Astrocyte (in vitro differentiated cells and primary cell): ENCODE measurements at regions not wholly inside any gene's neighbourhood (a gene's known extent, or its start where the extent isn't known, plus 50 kb on each side); places are given as distances from the start of the nearest gene placed in this dataset.

ENCODE experiments used
- DNase-seq: peaks from one replicate; pipeline ENCODE4 v3.0.0-alpha.2; 2010; ENCODE audit warnings: low read depth
- FAIRE-seq: peaks from 2 replicates; lab custom pipeline; 2011; peaks lifted over from hg19 to GRCh38; lab: Jason Lieb, UNC
- H2AFZ ChIP-seq: 2 replicates; pipeline ENCODE4 v1.6.0; 2012; ENCODE audit warnings: low read depth, low read length, inconsistent platforms
- H3K27ac ChIP-seq: 2 replicates; pipeline ENCODE4 v1.5.1; 2011; ENCODE audit warnings: low read depth, low read length, inconsistent platforms
- H3K27me3 ChIP-seq: 2 replicates; pipeline ENCODE4 v1.6.0; 2011; ENCODE audit warnings: low read length, inconsistent platforms; ENCODE audit not compliant: insufficient read depth
- H3K36me3 ChIP-seq: 2 replicates; pipeline ENCODE4 v1.5.1; 2011; ENCODE audit warnings: low read length, inconsistent platforms; ENCODE audit not compliant: insufficient read depth
- H3K4me1 ChIP-seq: 2 replicates; pipeline ENCODE4 v1.5.1; 2011; ENCODE audit warnings: low read length, inconsistent platforms; ENCODE audit not compliant: insufficient read depth
- H3K4me2 ChIP-seq: 2 replicates; pipeline ENCODE4 v1.6.0; 2012; ENCODE audit warnings: low read length, inconsistent platforms
- H3K4me3 ChIP-seq: 2 replicates; pipeline ENCODE4 v1.5.1; 2011; ENCODE audit warnings: low read depth, mild to moderate bottlenecking, low read length, inconsistent platforms; ENCODE audit not compliant: insufficient read depth
- H3K79me2 ChIP-seq: 2 replicates; pipeline ENCODE4 v1.6.0; 2012; ENCODE audit warnings: mild to moderate bottlenecking, low read length, inconsistent platforms; ENCODE audit not compliant: insufficient read depth
- H3K9ac ChIP-seq: 2 replicates; pipeline ENCODE4 v1.6.0; 2012; ENCODE audit warnings: mild to moderate bottlenecking, low read length, inconsistent platforms
- H3K9me3 ChIP-seq: 2 replicates; pipeline ENCODE4 v1.5.1; 2012; ENCODE audit warnings: low read depth, mild to moderate bottlenecking, low read length, inconsistent platforms; ENCODE audit not compliant: insufficient read depth
- H4K20me1 ChIP-seq: 2 replicates; pipeline ENCODE4 v1.6.0; 2012; ENCODE audit warnings: low read length, inconsistent platforms; ENCODE audit not compliant: insufficient read depth
- H3K27ac Mint-ChIP-seq: one replicate; pipeline ENCODE4 v1.8.0; 2021; ENCODE audit warnings: mild to moderate bottlenecking, mixed read lengths; ENCODE audit not compliant: unreplicated experiment
- H3K27me3 Mint-ChIP-seq: one replicate; pipeline ENCODE4 v1.8.0; 2021; ENCODE audit warnings: low read depth, mixed read lengths; ENCODE audit not compliant: unreplicated experiment
- H3K36me3 Mint-ChIP-seq: one replicate; pipeline ENCODE4 v1.8.0; 2021; ENCODE audit warnings: low read depth, mixed read lengths; ENCODE audit not compliant: unreplicated experiment
- H3K4me1 Mint-ChIP-seq: one replicate; pipeline ENCODE4 v1.8.0; 2021; ENCODE audit warnings: low read depth, mixed read lengths; ENCODE audit not compliant: unreplicated experiment
- H3K4me3 Mint-ChIP-seq: one replicate; pipeline ENCODE4 v1.8.0; 2021; ENCODE audit warnings: mild to moderate bottlenecking, moderate library complexity, mixed read lengths; ENCODE audit not compliant: unreplicated experiment
- H3K9me3 Mint-ChIP-seq: one replicate; pipeline ENCODE4 v1.8.0; 2021; ENCODE audit warnings: mild to moderate bottlenecking, mixed read lengths; ENCODE audit not compliant: unreplicated experiment
- CTCF ChIP-seq: IDR thresholded peaks from 2 replicates; pipeline ENCODE4 v1.5.1; 2011; ENCODE audit warnings: low read depth, mild to moderate bottlenecking, inconsistent platforms, low read length, moderate library complexity; ENCODE audit not compliant: insufficient read depth
- EZH2 ChIP-seq: IDR thresholded peaks from 2 replicates; pipeline ENCODE4 v1.6.1; 2012; ENCODE audit warnings: mild to moderate bottlenecking, low read length, inconsistent platforms; ENCODE audit not compliant: insufficient read depth

- Mint-ChIP-seq H3K9me3 (no peaks in the 10 kb centered on the region), H3K4me3 (no peak overlapping the region), H3K27ac (no peak overlapping the region), H3K4me1 (no peaks in the 10 kb centered on the region), H3K36me3 (no peaks in the 10 kb centered on the region), H3K27me3 (peaks cover 32% of the 10 kb centered on the region)
- Histone ChIP-seq H3K9ac (no peak overlapping the region), H3K4me1 (no peaks in the 10 kb centered on the region), H3K27me3 (no peaks in the 10 kb centered on the region), H4K20me1 (no peaks in the 10 kb centered on the region), H3K36me3 (no peaks in the 10 kb centered on the region), H3K9me3 (no peaks in the 10 kb centered on the region), H3K79me2 (no peaks in the 10 kb centered on the region), H3K4me3 (no peak overlapping the region), H2AFZ (no peak overlapping the region), H3K27ac (no peak overlapping the region), H3K4me2 (no peak overlapping the region)
- no peak for DNase-seq
- no peak for TF ChIP-seq CTCF
- TF ChIP-seq EZH2, result no peak
- FAIRE-seq, result no peak
Observed at GRCh38 chr2:239523954-239524330, 123.1 kb upstream of the HDAC4 start.

GRCh38 chr2:239523147-239523953 lies 122.5 kb upstream of the HDAC4 start:
- Histone ChIP-seq H3K4me2 (no peak overlapping the region), H3K79me2 (no peaks in the 10 kb centered on the region), H3K27ac (no peak overlapping the region), H4K20me1 (no peaks in the 10 kb centered on the region), H3K4me1 (no peaks in the 10 kb centered on the region), H3K36me3 (no peaks in the 10 kb centered on the region), H3K27me3 (no peaks in the 10 kb centered on the region), H3K9me3 (no peaks in the 10 kb centered on the region), H2AFZ (no peak overlapping the region), H3K9ac (no peak overlapping the region), H3K4me3 (no peak overlapping the region)
- no peak overlapping the region for H3K4me3 Mint-ChIP-seq
- no peak for DNase-seq
- no peak for FAIRE-seq
- no peak for TF ChIP-seq EZH2
- no peak for TF ChIP-seq CTCF
- no peaks in the 10 kb centered on the region for H3K4me1 Mint-ChIP-seq
- H3K27me3 Mint-ChIP-seq, result peaks cover 34% of the 10 kb centered on the region
- H3K36me3 Mint-ChIP-seq, result no peaks in the 10 kb centered on the region
- H3K9me3 Mint-ChIP-seq, result no peaks in the 10 kb centered on the region
- no peak overlapping the region for H3K27ac Mint-ChIP-seq

GRCh38 chr2:239522740-239523119 lies 121.9 kb upstream of the HDAC4 start:
- H3K36me3 Mint-ChIP-seq, result no peaks in the 10 kb centered on the region
- peaks cover 37% of the 10 kb centered on the region for H3K27me3 Mint-ChIP-seq
- no peaks in the 10 kb centered on the region for H3K4me1 ChIP-seq
- H3K79me2 ChIP-seq, result no peaks in the 10 kb centered on the region
- H3K9ac ChIP-seq, result no peak overlapping the region
- no peaks in the 10 kb centered on the region for H4K20me1 ChIP-seq
- DNase-seq (no peak), FAIRE-seq (no peak)
- no peaks in the 10 kb centered on the region for H3K4me1 Mint-ChIP-seq
- no peak overlapping the region for H3K4me3 ChIP-seq
- H2AFZ ChIP-seq, result no peak overlapping the region
- no peak overlapping the region for H3K4me2 ChIP-seq
- no peaks in the 10 kb centered on the region for H3K36me3 ChIP-seq
- H3K4me3 Mint-ChIP-seq, result no peak overlapping the region
- no peaks in the 10 kb centered on the region for H3K9me3 Mint-ChIP-seq
- no peak overlapping the region for H3K27ac Mint-ChIP-seq
- no peak overlapping the region for H3K27ac ChIP-seq
- no peaks in the 10 kb centered on the region for H3K9me3 ChIP-seq
- H3K27me3 ChIP-seq, result no peaks in the 10 kb centered on the region
- TF ChIP-seq EZH2 (no peak), CTCF (no peak)
